ENCODE measurements at regions not wholly inside any gene's neighbourhood (a gene's known extent, or its start where the extent isn't known, plus 50 kb on each side); places are given as distances from the start of the nearest gene placed in this dataset.

GRCh38 chr4:20412072-20412471 lies 160.4 kb downstream of the SLIT2 start:
- DNase-seq = no peak

- no peak for DNase-seq
Observed at GRCh38 chr4:20416800-20417199, 165.1 kb downstream of the SLIT2 start.

DNA sequence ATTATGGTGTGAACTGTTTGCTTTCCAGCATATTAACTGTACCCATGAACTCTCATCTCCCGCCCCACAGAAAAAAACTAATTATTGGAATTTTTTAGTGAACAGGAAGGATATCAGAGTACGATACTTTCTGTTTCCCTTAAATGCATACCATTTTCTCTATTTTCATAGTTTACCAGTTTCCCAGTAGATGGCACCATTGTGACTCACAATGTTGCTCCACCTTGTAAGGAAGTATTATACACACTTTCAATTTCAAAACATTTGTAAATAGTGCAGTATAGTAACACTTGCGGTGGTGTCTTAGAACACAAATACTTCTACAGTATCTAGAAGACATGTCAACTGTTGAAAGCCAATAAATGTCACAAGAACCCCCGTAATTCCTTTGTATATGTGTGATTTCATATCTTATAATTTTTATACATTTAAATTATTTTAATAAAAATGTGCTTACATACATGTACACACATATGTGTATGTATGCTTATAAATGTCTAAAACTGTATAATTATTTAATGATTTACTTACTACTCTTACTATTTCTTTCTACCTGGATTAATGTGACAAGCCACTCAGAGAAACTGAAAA lies 167.3 kb downstream of the SLIT2 start:
- DNase-seq = no peak

GRCh38 chr4:20420916-20421602 lies 169.4 kb downstream of the SLIT2 start:
- no peak for DNase-seq

GRCh38 chr4:20421603-20421985 lies 169.9 kb downstream of the SLIT2 start:
- DNase-seq = no peak

DNA sequence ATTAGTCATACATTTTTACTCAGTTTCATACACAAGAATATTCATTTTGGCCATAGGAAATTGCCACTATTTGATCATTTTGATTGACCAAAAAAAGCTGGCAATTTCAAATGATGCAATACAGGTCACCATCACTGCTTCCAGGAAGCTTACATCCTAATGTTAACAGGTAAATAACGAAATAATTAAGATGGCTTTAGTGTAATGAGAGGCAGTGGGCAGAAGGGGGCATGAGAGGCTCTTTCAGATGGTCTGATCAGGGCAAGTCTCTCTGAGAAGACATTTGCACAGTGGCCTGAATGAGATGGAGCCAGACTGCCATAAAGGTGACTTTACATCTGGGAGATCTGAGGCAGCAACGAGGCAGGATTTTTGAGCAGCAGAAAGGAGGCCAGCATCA lies 170.7 kb downstream of the SLIT2 start:
- DNase-seq = no peak

DNA sequence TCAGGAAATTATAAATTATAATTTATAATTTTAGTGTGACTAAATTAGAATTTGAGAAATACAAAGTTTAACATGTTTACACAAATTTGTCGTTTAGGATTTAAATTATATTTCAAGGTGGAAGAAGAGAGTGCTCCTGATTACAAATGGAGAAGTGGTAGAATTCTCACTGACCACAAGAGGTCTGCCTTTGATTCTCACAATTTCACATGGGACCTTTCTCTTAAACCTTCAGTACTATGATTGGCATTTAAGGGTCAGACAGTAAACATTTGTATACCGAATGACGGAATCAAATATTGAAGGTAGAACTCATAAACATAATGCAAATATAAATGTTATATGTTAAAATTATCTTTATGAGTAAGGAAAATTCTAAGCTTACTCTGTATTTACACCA lies 171.7 kb downstream of the SLIT2 start:
- DNase-seq = no peak

DNA sequence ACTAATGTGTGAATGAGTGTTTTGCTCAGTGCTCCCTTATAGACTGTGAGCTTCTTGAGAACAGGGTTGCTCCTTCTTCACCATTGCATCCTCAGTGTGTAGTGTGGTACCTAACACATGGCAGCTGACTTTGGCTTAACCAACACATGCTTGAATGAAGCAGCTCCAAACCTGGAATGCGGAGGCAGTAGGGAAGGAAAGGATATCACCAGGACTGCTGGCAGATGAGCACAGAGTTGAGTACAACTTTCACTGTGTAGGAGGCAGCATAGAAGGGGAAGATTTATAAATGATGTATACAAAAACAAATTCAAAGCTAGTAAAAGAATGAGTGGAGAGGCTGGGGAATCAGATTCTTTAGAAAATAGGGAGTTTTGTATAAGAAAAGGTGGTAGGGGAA lies 174.3 kb downstream of the SLIT2 start:
- no peak for DNase-seq

GRCh38 chr4:20428436-20429160 lies 176.9 kb downstream of the SLIT2 start:
- no peak for DNase-seq

GRCh38 chr4:20430259-20430941 lies 178.7 kb downstream of the SLIT2 start:
- DNase-seq = no peak

DNA sequence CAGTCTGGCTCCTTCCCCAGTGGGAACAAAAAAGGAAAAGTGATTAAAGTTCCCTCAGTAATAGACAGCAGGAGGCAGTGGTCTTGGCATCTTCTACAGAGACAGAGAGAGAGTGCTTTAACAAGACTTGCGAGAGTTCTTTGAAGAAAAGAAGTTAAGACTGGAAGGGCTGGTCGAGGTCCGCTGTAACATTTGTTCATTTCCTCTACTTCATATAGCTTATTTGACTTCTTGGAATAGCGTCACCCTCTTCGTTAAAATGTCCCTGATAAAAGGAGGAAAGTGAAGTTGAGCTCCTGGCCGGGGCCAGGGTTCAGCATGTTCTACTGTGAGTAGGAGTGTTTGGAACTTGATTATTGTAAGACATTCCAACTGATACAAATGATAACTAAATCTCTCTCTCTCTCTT lies 179.8 kb downstream of the SLIT2 start:
- no peak for DNase-seq

DNA sequence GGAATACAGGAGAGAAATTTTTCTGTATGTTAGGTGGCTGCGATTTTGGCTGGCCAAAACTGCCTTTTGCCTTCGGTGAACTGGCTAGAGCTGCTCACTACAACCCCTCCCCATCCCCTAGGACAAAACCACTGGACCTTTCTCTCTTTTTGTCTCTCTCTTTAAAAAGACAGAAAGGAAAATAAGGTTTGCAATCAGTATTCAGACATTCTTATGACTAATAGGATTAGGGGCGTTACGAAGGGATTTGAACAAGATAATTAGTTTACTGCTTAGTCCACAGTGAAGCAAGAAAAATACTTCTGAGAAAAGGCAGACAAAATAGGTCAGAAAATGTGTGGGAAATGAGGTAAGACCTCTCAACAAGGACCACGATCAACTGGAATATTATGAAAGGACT lies 180.4 kb downstream of the SLIT2 start:
- DNase-seq = no peak

- DNase-seq = no peak
Observed at GRCh38 chr4:20433097-20433705, 181.5 kb downstream of the SLIT2 start.

DNA sequence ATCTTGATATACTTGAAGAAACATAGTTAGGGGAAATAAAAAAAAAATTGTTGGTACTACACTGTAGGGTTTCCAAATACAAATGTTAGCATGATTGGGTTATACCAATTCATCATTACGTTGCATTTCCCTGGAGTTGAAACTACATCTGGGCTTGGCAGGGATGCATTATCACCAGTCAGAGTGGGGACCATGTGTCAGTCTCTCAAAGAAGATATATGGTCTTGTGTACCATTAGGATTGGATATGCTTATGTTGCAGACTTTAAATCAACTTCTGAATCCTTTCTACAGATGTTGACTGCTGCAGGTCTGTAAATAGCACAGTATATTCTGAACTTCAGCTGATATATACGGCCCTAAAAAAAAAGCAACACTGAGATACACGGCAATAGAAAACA lies 188.5 kb downstream of the SLIT2 start:
- DNase-seq = no peak

DNA sequence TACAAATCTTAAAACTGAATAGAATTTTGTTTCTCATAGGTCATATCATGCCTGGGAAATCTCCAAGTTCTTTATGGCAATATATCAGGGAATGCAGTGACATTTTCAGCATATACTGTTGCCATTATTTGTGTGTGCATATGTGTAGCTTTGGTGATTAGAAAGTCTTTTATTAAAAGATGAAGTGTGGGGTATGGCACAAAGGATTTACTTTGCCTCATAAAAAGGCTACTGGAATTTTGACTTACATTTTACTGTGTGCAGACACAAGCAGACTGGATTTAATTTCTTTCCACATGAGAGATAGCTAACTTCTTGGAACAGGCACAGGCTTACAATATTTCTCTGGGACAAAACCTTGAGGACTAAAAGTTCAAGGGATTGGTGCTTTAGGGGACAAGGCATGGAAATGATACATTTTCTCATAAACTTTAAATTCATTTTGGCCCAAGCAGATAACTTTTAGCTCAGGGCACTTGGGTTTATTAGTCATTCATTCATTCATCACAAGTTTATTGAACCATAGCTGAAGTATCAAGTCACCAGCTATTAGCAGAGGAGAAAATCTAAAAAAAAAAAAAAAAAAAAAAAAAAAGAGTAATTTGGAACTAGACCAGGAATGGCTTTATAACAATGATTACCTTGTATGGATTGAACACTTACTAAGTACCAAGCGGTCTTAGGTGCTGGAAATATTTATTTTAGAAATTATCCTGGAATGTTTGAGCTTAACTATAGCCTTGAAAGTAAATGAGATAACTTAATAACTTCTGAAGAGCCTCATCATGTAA lies 191.5 kb downstream of the SLIT2 start:
- no peak for DNase-seq

DNA sequence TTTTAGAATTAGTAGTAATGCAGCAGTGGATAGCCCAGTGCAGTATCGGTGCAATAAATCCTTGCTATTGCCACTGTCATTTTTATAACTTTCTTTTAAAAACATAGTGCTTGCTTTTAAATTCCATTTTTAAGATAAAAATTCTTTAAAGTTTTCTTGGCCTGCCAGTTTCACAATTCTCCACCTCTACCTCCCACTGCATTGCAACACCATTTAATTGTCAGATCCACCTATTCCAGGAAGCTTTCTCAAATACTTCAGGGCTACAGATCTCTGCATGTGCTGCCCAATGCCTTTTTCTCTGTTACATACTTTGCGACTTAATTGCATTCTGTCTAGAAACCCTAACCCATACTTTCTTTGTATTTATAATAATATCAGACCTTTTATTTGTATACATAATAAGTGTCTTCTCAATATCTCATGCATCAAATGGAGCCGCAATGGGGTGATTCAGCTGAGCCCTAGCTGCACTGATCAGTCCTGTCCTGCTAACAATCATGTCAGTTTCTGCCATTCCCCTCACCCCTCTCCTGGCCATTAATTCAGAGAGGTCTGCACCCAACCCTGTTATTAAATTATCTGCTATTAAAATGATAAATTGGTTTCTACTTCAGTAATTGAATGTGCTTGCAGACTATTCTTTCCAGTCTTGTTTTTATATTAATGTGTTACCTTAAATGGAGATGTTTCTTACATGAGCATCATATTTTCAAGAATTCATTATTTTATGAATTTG lies 193.1 kb downstream of the SLIT2 start:
- no peak for DNase-seq

GRCh38 chr4:20445933-20446723 lies 194.4 kb downstream of the SLIT2 start:
- no peak for DNase-seq

DNA sequence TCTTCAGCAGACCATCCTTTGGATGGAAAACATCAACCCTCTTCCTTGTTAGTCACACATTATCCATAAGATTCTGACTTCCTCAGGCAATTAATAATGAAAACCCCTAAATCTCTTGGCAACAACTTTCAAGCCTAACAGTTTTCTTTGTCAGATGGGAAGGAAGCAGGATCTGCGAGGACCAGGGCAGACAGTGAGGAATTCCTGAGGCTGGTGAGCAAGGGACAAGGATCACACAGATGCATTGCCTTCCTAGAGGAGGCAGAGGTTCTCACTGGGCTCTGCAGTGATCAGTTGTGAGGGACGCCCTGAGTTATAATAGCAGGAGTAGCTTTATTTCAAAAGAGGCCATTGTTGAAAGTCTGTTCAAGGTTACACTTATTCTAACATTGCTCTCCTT lies 195.4 kb downstream of the SLIT2 start:
- DNase-seq = no peak

GRCh38 chr4:20451986-20452385 lies 200.3 kb downstream of the SLIT2 start:
- no peak for DNase-seq

- DNase-seq = no peak
Observed at GRCh38 chr4:20454515-20454914, 202.8 kb downstream of the SLIT2 start.

GRCh38 chr4:20456407-20456806 lies 204.7 kb downstream of the SLIT2 start:
- no peak for DNase-seq

Measured in NCI-H1048 (cell line).